K562 (cell line): ENCODE measurements at regions not wholly inside any gene's neighbourhood (a gene's known extent, or its start where the extent isn't known, plus 50 kb on each side); places are given as distances from the start of the nearest gene placed in this dataset.

Experiments
- ATAC-seq: fragments of 200-7000 bp; cut with Tn5 transposase; 3 replicates; pipeline ENCODE4 v1.9.1; 2020; ENCODE audit warnings: moderate library complexity
- BruUV-seq: library from RNA; stranded (reverse); fragments of 400-500 nt; replicated peaks from 2 replicates; lab custom pipeline; 2021; lab: Mats Ljungman, UMichigan
- CTCF ChIA-PET: fragments of 300-600 bp; formaldehyde crosslinking; extraction: SDS; loops from one replicate; lab custom pipeline; 2021; ENCODE audit warnings: low intra/inter-chr PET ratio; lab: Yijun Ruan, JAX
- POLR2A ChIA-PET: fragments of 300-600, 350-650 bp; sonication (Branson Sonifier 250); formaldehyde crosslinking; extraction: SDS; loops from one replicate; lab custom pipeline; 2021; ENCODE audit warnings: antibody characterized with exemption, inconsistent platforms; lab: Yijun Ruan, JAX
- DNase-seq, 4 experiments: peaks; one replicate each; pipeline versions ENCODE4 v3.0.0 to v3.0.0-alpha.2; 2011 to 2018; ENCODE audit warnings: low spot score in 3 of 4, mixed read lengths in 3 of 4; ENCODE audit errors: extremely low read depth in 1 of 4
- FAIRE-seq: peaks from 2 replicates; lab custom pipeline; 2011; peaks lifted over from hg19 to GRCh38; lab: Jason Lieb, UNC
- H2AFZ ChIP-seq: 2 replicates; pipeline ENCODE4 v1.6.0; 2011; ENCODE audit warnings: low read depth, low read length, control low read depth, inconsistent platforms
- H3K27ac ChIP-seq: fragments of 200-600 bp; 3 replicates; pipeline ENCODE4 v1.8.0; 2011; ENCODE audit warnings: low read depth, mild to moderate bottlenecking, control low read depth, inconsistent platforms, low read length, moderate library complexity, mixed read lengths; ENCODE audit errors: extremely low read depth
- H3K27me3 ChIP-seq, 2 experiments: fragments of 300-600 bp in 1 of 2; 2 replicates in 1 of 2; 3 replicates in 1 of 2; pipeline versions ENCODE4 v1.6.0 to v1.8.0; 2011; ENCODE audit warnings: inconsistent platforms in 2 of 2, low read length in 2 of 2, mild to moderate bottlenecking in 1 of 2, mixed read lengths in 1 of 2, moderate library complexity in 1 of 2; ENCODE audit not compliant: control insufficient read depth in 2 of 2, insufficient read depth in 2 of 2
- H3K36me3 ChIP-seq: fragments of 300-600 bp; 3 replicates; pipeline ENCODE4 v1.8.0; 2011; ENCODE audit warnings: mild to moderate bottlenecking, low read length, inconsistent platforms; ENCODE audit not compliant: control insufficient read depth, insufficient read depth
- H3K4me1 ChIP-seq, 2 experiments: fragments of 200-600 bp in 1 of 2; replicated peaks in 1 of 2; 2 replicates in 1 of 2; 3 replicates in 1 of 2; pipeline versions ENCODE4 v1.5.1 to v1.8.0; 2011; ENCODE audit warnings: inconsistent platforms in 2 of 2, low read length in 2 of 2, mild to moderate bottlenecking in 1 of 2, mixed read lengths in 1 of 2, moderate library complexity in 1 of 2; ENCODE audit not compliant: control insufficient read depth in 2 of 2, insufficient read depth in 2 of 2
- H3K4me2 ChIP-seq: 2 replicates; pipeline ENCODE4 v1.6.1; 2011; ENCODE audit warnings: low read length, control low read depth, inconsistent platforms, mixed read lengths; ENCODE audit not compliant: insufficient read depth
- H3K4me3 ChIP-seq: fragments of 200-600 bp; sonication (generic), shearing (Covaris generic); 2 replicates; pipeline ENCODE4 v1.5.1; 2016; ENCODE audit warnings: control low read depth, inconsistent platforms
- H3K79me2 ChIP-seq: fragments of 200-600 bp; 3 replicates; pipeline ENCODE4 v1.8.0; 2011; ENCODE audit warnings: low read length, inconsistent platforms; ENCODE audit not compliant: control insufficient read depth, insufficient read depth
- H3K9ac ChIP-seq, 2 experiments: 2 replicates each; pipeline versions ENCODE4 v1.6.0 to v1.6.1; 2011; ENCODE audit warnings: low read depth in 2 of 2, low read length in 2 of 2, control low read depth in 1 of 2, inconsistent platforms in 1 of 2, mild to moderate bottlenecking in 1 of 2, mixed read lengths in 1 of 2; ENCODE audit not compliant: insufficient read depth in 1 of 2
- H3K9me1 ChIP-seq: one replicate; pipeline ENCODE4 v1.6.0; 2011; ENCODE audit warnings: inconsistent platforms, mild to moderate bottlenecking, low read length, moderate library complexity; ENCODE audit not compliant: control insufficient read depth, insufficient read depth
- H3K9me3 ChIP-seq: replicated peaks from 2 replicates; pipeline ENCODE4 v1.5.1; 2011; ENCODE audit warnings: low read depth, low read length, inconsistent platforms; ENCODE audit not compliant: control insufficient read depth, insufficient read depth
- H4K20me1 ChIP-seq: replicated peaks from 2 replicates; pipeline ENCODE4 v1.6.1; 2011; ENCODE audit warnings: low read length, inconsistent platforms, mixed read lengths; ENCODE audit not compliant: control insufficient read depth, insufficient read depth
- BHLHE40 ChIP-seq: IDR thresholded peaks from 2 replicates; pipeline ENCODE4 v1.6.1; 2011; ENCODE audit warnings: low read length, improper control_type of control experiment
- CREB1 ChIP-seq, 2 experiments: sonication (generic) in 1 of 2; formaldehyde crosslinking in 1 of 2; IDR thresholded peaks; 2 replicates each; pipeline versions ENCODE4 v1.6.1 to v1.8.0; 2012 to 2022; ENCODE audit warnings: inconsistent platforms in 1 of 2, mild to moderate bottlenecking in 1 of 2, missing genetic modification reagents in 1 of 2, moderate library complexity in 1 of 2
- CTBP1 ChIP-seq: fragments of 450-650 bp; IDR thresholded peaks from 2 replicates; pipeline ENCODE4 v1.6.1; 2016; ENCODE audit warnings: borderline replicate concordance
- E2F5 ChIP-seq: sonication (generic); formaldehyde crosslinking; IDR thresholded peaks from 2 replicates; pipeline ENCODE4 v1.8.0; 2022; ENCODE audit warnings: mild to moderate bottlenecking, missing genetic modification reagents
- GABPB1 ChIP-seq: sonication (generic); formaldehyde crosslinking; IDR thresholded peaks from 2 replicates; pipeline ENCODE4 v1.8.0; 2022; ENCODE audit warnings: mild to moderate bottlenecking, missing genetic modification reagents
- GTF2A2 ChIP-seq: IDR thresholded peaks from 2 replicates; pipeline ENCODE4 v1.6.1; 2016; ENCODE audit warnings: mild to moderate bottlenecking, missing genetic modification characterization, missing compliant biosample characterization
- JUNB ChIP-seq: fragments of 450-650 bp; formaldehyde crosslinking; conservative IDR thresholded peaks from 2 replicates; pipeline ENCODE4 v1.4.0; 2020; ENCODE audit warnings: mild to moderate bottlenecking
- KAT2B ChIP-seq: IDR thresholded peaks from one replicate; pipeline ENCODE4 v1.6.1; 2012; ENCODE audit warnings: low read depth, mild to moderate bottlenecking, control low read depth, inconsistent platforms, low read length, moderate library complexity
- MBD2 ChIP-seq: sonication (generic); IDR thresholded peaks from 2 replicates; pipeline ENCODE4 v1.6.1; 2016; ENCODE audit warnings: low read depth, borderline replicate concordance
- MIER1 ChIP-seq: fragments of 450-650 bp; IDR thresholded peaks from 2 replicates; pipeline ENCODE4 v1.6.1; 2016; ENCODE audit warnings: antibody characterized with exemption, mild to moderate bottlenecking, low read depth
- NR2C1 ChIP-seq, 2 experiments: fragments of 450-650 bp; IDR thresholded peaks; 2 replicates each; pipeline ENCODE4 v1.6.1; 2017; ENCODE audit warnings: mild to moderate bottlenecking in 2 of 2, antibody characterized with exemption in 1 of 2, inconsistent platforms in 1 of 2, missing compliant biosample characterization in 1 of 2, missing genetic modification characterization in 1 of 2
- SAP30 ChIP-seq: fragments of 200-600 bp; sonication (generic); IDR thresholded peaks from 2 replicates; pipeline ENCODE4 v1.6.1; 2012; ENCODE audit warnings: borderline replicate concordance, low read depth, mild to moderate bottlenecking, moderate library complexity, low read length, control low read depth, inconsistent platforms; ENCODE audit not compliant: insufficient read depth, poor library complexity, severe bottlenecking
- ZNF311 ChIP-seq: fragments of 250-450 bp; sonication (Bioruptor Pico); IDR thresholded peaks from 2 replicates; pipeline ENCODE4 v1.4.0; 2020; ENCODE audit warnings: mild to moderate bottlenecking, moderate library complexity
- WGBS: fragments of 100-300 bp; shearing (Covaris generic); methylation state at CpG from one replicate; pipeline ENCODE4 v1.1.6; 2016; ENCODE audit warnings: low coverage, mixed read lengths; ENCODE audit not compliant: insufficient coverage; ENCODE audit errors: missing lambda C conversion rate; 5-methylcytosine and 5-hydroxymethylcytosine counted together
- in situ Hi-C: fragments of 300-500 bp; cut with MboI; formaldehyde crosslinking; loops from 4 replicates; pipeline ENCODE4 v1.15.0; 2018; ENCODE audit warnings: inconsistent platforms, mixed read lengths
- intact Hi-C: fragments of 100-400 bp; cut with micrococcal nuclease; formaldehyde crosslinking; loops from 2 replicates; pipeline ENCODE4 v1.14.2; 2022

GRCh38 chr4:162977788-162978187 lies 188.9 kb downstream of the NAF1 start:
- no peaks in the 10 kb centered on the region for H3K27me3 ChIP-seq
- no peaks in the 10 kb centered on the region for H4K20me1 ChIP-seq
- no peak for ATAC-seq
- POLR2A ChIA-PET: interaction anchor here (1.1 kb wide), 1 partner anchor 12 kb away, joined by 3 read pairs; no protein-coding TSS in a partner anchor
- no peak overlapping the region for H3K9ac ChIP-seq
- no peak for DNase-seq
- no peak overlapping the region for H2AFZ ChIP-seq
- no peak for FAIRE-seq
- H3K79me2 ChIP-seq: no peaks in the 10 kb centered on the region
- H3K36me3 ChIP-seq: no peaks in the 10 kb centered on the region
- TF ChIP-seq SAP30 (no peak), ZNF311 (CRISPR knock-in tag) (no peak), MBD2 (no peak)
- no peak overlapping the region for H3K4me2 ChIP-seq
- no peaks in the 10 kb centered on the region for H3K4me1 ChIP-seq
- H3K9me3 ChIP-seq: no peaks in the 10 kb centered on the region
- intact Hi-C loops: no loop called here
- H3K27ac ChIP-seq: no peak overlapping the region
- H3K9me1 ChIP-seq: no peaks in the 10 kb centered on the region
- 0% methylated on average over 2 of the region's 2 CpGs for WGBS
- in situ Hi-C loops: no loop called here
- no TSS peak for BruUV-seq
- CTCF ChIA-PET: no interaction called here
- H3K4me3 ChIP-seq: no peak overlapping the region

- Histone ChIP-seq H3K4me2 (no peak overlapping the region), H3K27ac (no peak overlapping the region), H3K9me1 (no peaks in the 10 kb centered on the region), H3K4me1 (no peaks in the 10 kb centered on the region), H3K79me2 (no peaks in the 10 kb centered on the region), H3K36me3 (no peaks in the 10 kb centered on the region), H4K20me1 (no peaks in the 10 kb centered on the region), H2AFZ (no peak overlapping the region), H3K9me3 (no peaks in the 10 kb centered on the region), H3K4me3 (no peak overlapping the region), H3K9ac (no peak overlapping the region), H3K27me3 (no peaks in the 10 kb centered on the region)
- ChIA-PET POLR2A (no interaction called here), CTCF (no interaction called here)
- in situ Hi-C loops (no loop called here), intact Hi-C loops (no loop called here)
- no TSS peak for BruUV-seq
- DNase-seq (no peak), FAIRE-seq (no peak), ATAC-seq (no peak)
- no peak for TF ChIP-seq KAT2B
- no peak for TF ChIP-seq E2F5 (CRISPR knock-in tag)
- TF ChIP-seq JUNB (CRISPR knock-in tag): no peak
- TF ChIP-seq GTF2A2 (tag): no peak
- TF ChIP-seq NR2C1 (IDR thresholded peaks at IDR 0.05): no peak
- no peak for TF ChIP-seq NR2C1 (tag; IDR thresholded peaks at IDR 0.05)
- no peak for TF ChIP-seq CREB1 (IDR thresholded peaks at IDR 0.05)
- no peak for TF ChIP-seq CREB1 (CRISPR knock-in tag; IDR thresholded peaks at IDR 0.05)
- no peak for TF ChIP-seq BHLHE40
- TF ChIP-seq MIER1: no peak
- no peak for TF ChIP-seq GABPB1 (CRISPR knock-in tag)
- no peak for TF ChIP-seq CTBP1
- 6% methylated on average over 4 of the region's 4 CpGs for WGBS
Measured at GRCh38 chr4:162972661-162973330, 193.9 kb downstream of the NAF1 start.
